ENCODE measurements at regions not wholly inside any gene's neighbourhood (a gene's known extent, or its start where the extent isn't known, plus 50 kb on each side); places are given as distances from the start of the nearest gene placed in this dataset.

GRCh38 chr3:182729903-182730674 is 63.2 kb upstream of the ATP11B start:
- Histone ChIP-seq H3K9me3 (no peaks in the 10 kb centered on the region), H3K27me3 (replicated peaks; ENCODE audit: insufficient read depth) (no peaks in the 10 kb centered on the region), H3K27ac (no peak overlapping the region), H3K36me3 (no peaks in the 10 kb centered on the region), H3K4me1 (replicated peaks) (no peaks in the 10 kb centered on the region), H3K4me3 (no peak overlapping the region)
- 60% methylated on average over 19 of the region's 19 CpGs for WGBS
- no peak for TF ChIP-seq POLR2A (IDR thresholded peaks at IDR 0.05)
- no peak for TF ChIP-seq CTCF (IDR thresholded peaks at IDR 0.05)
- no peak for TF ChIP-seq POLR2AphosphoS5 (IDR thresholded peaks at IDR 0.05)
- no peak for DNase-seq (ENCODE audit: low spot score)
- intact Hi-C loops (cut with DNase I) = no loop called here

- no peak overlapping the region for H3K27ac ChIP-seq
- no peaks in the 10 kb centered on the region for H3K4me1 ChIP-seq (replicated peaks)
- WGBS = 36% methylated on average over 1 of the region's 1 CpG
- TF ChIP-seq POLR2AphosphoS5 (IDR thresholded peaks at IDR 0.05) (no peak), POLR2A (IDR thresholded peaks at IDR 0.05) (no peak), CTCF (IDR thresholded peaks at IDR 0.05) (no peak)
- no peaks in the 10 kb centered on the region for H3K36me3 ChIP-seq
- H3K4me3 ChIP-seq = no peak overlapping the region
- H3K27me3 ChIP-seq (replicated peaks; ENCODE audit: insufficient read depth) = no peaks in the 10 kb centered on the region
- intact Hi-C loops (cut with DNase I) = no loop called here
- DNase-seq (ENCODE audit: low spot score) = no peak
- no peaks in the 10 kb centered on the region for H3K9me3 ChIP-seq
Measured at GRCh38 chr3:182730675-182731042, 62.6 kb upstream of the ATP11B start.

DNA sequence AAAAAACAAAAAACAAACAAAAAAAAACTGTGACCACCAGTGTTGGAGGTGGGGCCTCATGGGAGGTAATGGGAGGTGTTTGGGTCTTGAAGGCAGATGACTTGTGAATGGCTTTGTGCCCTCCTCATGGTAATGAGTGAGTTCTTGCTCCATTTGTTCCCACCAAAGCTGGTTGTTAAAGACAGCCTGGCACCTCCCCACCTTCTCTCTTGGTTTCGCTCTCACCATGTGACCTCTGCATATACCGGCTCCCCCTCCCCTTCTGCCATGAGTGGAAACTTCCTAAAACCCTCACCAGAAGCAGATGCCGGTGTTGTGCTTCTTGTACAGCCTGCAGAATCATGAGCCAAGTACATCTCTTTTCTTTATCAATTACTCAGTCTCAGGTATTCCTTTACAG is 61.5 kb upstream of the ATP11B start:
- DNase-seq (ENCODE audit: low spot score) = no peak
- Histone ChIP-seq H3K27me3 (replicated peaks; ENCODE audit: insufficient read depth) (no peaks in the 10 kb centered on the region), H3K9me3 (no peaks in the 10 kb centered on the region), H3K4me1 (replicated peaks) (no peaks in the 10 kb centered on the region), H3K27ac (no peak overlapping the region), H3K36me3 (no peaks in the 10 kb centered on the region), H3K4me3 (no peak overlapping the region)
- 99% methylated on average over 3 of the region's 3 CpGs for WGBS
- TF ChIP-seq POLR2AphosphoS5 (IDR thresholded peaks at IDR 0.05) (no peak), POLR2A (IDR thresholded peaks at IDR 0.05) (no peak), CTCF (IDR thresholded peaks at IDR 0.05) (no peak)
- intact Hi-C loops (cut with DNase I) = no loop called here

DNA sequence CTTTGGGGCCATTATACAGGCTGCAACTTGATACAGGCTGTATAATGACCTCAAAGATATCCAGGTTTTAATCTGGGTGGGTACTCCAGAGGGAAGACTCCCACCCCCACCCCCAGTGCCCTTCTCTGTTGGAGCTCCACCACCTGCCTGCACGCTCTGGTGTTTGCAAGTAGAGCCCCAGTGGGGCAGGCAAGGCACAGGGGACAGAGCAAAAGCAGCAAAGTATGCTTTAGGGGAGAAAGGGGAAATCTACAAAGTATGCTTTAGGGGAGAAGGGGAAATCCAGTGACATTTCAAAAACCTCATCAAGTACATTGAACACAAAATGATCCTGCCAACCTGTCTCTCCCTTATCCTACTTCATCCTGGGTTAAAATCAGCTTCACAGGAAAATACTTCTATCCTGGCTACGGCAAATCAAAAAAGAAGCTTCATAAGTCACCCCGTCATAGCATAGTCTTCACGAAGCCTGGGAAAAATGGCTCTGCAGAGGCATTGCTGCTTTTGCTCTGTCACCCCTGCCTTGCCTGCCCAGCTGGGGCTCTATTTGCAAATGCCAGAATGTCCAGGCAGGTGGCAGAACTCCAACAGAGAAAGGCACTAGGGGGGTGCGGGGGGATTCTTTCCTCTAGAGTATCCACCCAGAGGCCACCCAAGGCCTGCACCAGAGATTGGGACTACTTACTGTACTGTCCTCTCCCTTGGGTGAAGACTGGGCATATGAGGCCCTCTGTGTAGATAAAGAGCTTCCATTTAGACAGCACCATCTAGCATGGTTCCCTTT is 60.9 kb upstream of the ATP11B start:
- no peak for DNase-seq (ENCODE audit: low spot score)
- Histone ChIP-seq H3K9me3 (no peaks in the 10 kb centered on the region), H3K36me3 (no peaks in the 10 kb centered on the region), H3K27me3 (replicated peaks; ENCODE audit: insufficient read depth) (no peaks in the 10 kb centered on the region), H3K4me3 (no peak overlapping the region), H3K4me1 (replicated peaks) (no peaks in the 10 kb centered on the region), H3K27ac (no peak overlapping the region)
- TF ChIP-seq POLR2A (IDR thresholded peaks at IDR 0.05) (no peak), CTCF (IDR thresholded peaks at IDR 0.05) (no peak), POLR2AphosphoS5 (IDR thresholded peaks at IDR 0.05) (no peak)
- intact Hi-C loops (cut with DNase I) = no loop called here
- WGBS = 91% methylated on average over 5 of the region's 5 CpGs

Measured in prostate gland (tissue), 2 donors.